ENCODE measurements at regions not wholly inside any gene's neighbourhood (a gene's known extent, or its start where the extent isn't known, plus 50 kb on each side); places are given as distances from the start of the nearest gene placed in this dataset.
"Not testable (repeated sequence)": the region's sequence is repeated elsewhere in the genome, so short reads cannot be mapped to it uniquely, and the experiment has no call there.

DNA sequence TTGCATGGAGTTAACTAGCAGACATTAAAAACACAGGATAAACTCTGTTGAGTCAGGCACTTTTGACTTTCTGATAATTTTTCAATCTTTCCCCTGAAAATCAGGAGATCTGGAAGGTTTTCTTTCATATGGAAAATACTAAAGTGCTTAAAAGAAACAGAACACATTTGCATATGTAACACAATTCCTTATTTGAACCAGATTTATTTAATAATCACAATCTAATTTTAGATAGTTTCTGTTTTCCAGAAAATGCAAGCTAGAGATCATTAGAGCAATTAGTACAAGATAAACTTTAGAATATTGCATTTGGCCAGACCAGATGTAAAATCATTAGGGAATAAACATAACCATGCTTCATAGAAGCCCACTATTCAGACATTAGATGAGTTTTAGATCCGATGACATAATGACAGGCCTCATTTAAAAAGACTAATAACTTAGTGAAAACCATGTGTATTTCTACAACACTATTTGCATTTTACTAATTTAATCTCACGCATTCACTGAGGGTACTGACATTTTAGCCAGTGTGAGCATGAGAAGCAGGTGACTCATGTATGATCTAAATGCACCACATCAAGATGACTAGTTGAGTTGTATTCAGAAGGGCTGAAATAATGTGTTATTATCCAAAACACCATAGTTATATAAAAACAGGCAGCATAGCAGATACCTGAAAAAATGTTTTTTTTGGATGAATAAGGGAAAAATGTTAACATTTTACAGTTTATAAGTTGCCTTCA, 611.5 kb downstream of the LTN1 start:
- not testable (repeated sequence) for H3K27ac ChIP-seq (ENCODE audit: low read length); H3K4me3 ChIP-seq (ENCODE audit: low read depth in 1 of 2, low read length in 2 of 2); H3K27me3 ChIP-seq (ENCODE audit: low read depth, low read length); H3K9me3 ChIP-seq (ENCODE audit: control insufficient read depth in 1 of 2, low read length in 2 of 2); H3K36me3 ChIP-seq (ENCODE audit: control insufficient read depth in 1 of 2, insufficient read depth in 2 of 2, low read length in 2 of 2); H3K4me1 ChIP-seq (ENCODE audit: control insufficient read depth in 1 of 2, insufficient read depth in 2 of 2, low read length in 2 of 2)

- Histone ChIP-seq H3K4me1 (ENCODE audit: control insufficient read depth in 1 of 2, insufficient read depth in 2 of 2, low read length in 2 of 2) (no peaks in the 10 kb centered on the region), H3K27ac (ENCODE audit: low read length) (no peak overlapping the region)
These were observed 612.4 kb downstream of the LTN1 start for GRCh38 chr21:28380241-28380640.

DNA sequence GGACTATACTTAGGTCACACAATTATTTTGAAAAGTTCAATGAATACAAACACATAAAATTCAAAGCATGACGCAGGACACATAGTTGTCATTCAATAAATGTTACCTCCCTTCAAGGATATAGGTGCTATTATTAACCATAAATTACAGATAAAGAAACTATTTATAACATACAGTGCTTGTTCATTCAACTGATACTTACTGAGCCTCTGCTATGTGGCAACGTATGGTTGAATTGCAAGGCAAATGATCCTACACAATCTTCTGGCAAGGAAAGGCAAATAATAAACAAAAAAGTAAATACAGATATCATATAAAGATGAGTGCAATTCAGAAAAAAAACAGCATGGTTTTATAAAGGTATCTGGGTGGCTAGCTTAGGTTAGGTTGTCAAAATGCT, 614.7 kb downstream of the LTN1 start:
- Histone ChIP-seq H3K27ac (ENCODE audit: low read length) (no peak overlapping the region), H3K4me3 (ENCODE audit: low read depth in 1 of 2, low read length in 2 of 2) (no peak overlapping the region), H3K4me1 (ENCODE audit: control insufficient read depth in 1 of 2, insufficient read depth in 2 of 2, low read length in 2 of 2) (no peaks in the 10 kb centered on the region), H3K9me3 (ENCODE audit: control insufficient read depth in 1 of 2, low read length in 2 of 2) (no peaks in the 10 kb centered on the region), H3K27me3 (ENCODE audit: low read depth, low read length) (no peaks in the 10 kb centered on the region), H3K36me3 (ENCODE audit: control insufficient read depth in 1 of 2, insufficient read depth in 2 of 2, low read length in 2 of 2) (no peaks in the 10 kb centered on the region)

More at GRCh38 chr21:28380241-28380640, 612.4 kb downstream of the LTN1 start:
- Histone ChIP-seq H3K27me3 (ENCODE audit: low read depth, low read length) (no peaks in the 10 kb centered on the region), H3K9me3 (ENCODE audit: control insufficient read depth in 1 of 2, low read length in 2 of 2) (no peaks in the 10 kb centered on the region), H3K36me3 (ENCODE audit: control insufficient read depth in 1 of 2, insufficient read depth in 2 of 2, low read length in 2 of 2) (no peaks in the 10 kb centered on the region), H3K4me3 (ENCODE audit: low read depth in 1 of 2, low read length in 2 of 2) (no peak overlapping the region)

DNA sequence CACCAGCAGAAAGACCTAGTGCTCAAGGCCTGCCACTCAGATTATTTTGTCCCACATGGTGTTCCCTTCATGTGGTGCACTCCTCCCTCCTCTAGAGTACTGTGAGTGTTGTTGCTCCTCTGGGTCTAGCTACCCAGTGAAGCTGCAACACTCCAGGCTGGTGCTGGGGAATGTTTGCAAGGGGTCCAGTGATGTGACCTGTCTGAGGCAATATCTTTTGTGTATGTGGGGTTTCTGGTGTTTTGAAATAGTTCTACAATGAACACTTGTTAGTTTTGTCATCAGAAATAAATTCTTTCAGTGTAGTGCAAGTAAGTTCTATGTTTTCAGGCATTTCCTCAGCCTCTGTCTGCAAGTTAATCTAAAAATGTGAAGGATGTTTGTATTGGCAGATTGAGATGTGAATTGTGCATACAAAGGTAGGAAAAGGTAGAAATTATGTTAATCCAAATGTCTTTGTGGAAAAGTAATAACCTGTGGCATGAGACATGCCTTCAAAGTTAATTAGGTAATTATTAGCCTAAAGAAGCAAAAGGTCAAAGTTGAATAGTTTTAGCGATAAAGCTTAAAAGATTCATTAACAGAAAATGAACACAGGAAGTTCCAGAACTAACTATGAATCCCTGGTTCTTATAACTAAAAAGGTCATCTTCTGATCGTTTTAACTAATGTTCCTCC, 616.8 kb downstream of the LTN1 start:
- Histone ChIP-seq H3K9me3 (ENCODE audit: control insufficient read depth in 1 of 2, low read length in 2 of 2) (peaks cover 0 to 3% of the 10 kb centered on the region in 2 donors), H3K4me3 (ENCODE audit: low read depth in 1 of 2, low read length in 2 of 2) (no peak overlapping the region), H3K27ac (ENCODE audit: low read length) (no peak overlapping the region), H3K36me3 (ENCODE audit: control insufficient read depth in 1 of 2, insufficient read depth in 2 of 2, low read length in 2 of 2) (no peaks in the 10 kb centered on the region), H3K27me3 (ENCODE audit: low read depth, low read length) (no peaks in the 10 kb centered on the region), H3K4me1 (ENCODE audit: control insufficient read depth in 1 of 2, insufficient read depth in 2 of 2, low read length in 2 of 2) (no peaks in the 10 kb centered on the region)

DNA sequence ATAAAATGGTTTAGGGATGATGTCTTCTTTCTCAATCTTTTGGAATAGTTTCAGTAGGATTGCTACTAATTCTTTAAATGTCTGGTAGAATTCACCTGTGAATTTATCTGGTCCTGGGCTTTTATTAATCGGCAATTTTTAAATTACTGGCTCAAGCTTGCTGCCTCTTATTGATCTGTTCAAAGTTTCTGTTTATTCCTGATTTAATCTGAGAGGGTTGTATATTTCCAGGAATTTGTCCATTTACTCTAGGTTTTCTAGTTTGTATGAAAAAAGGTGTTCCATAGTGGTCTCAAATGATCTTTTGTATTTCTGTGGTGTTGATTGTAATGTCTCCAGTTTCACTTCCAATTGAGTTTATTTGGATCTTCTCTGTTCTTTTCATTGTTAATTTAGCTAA, 617.8 kb downstream of the LTN1 start:
- no peaks in the 10 kb centered on the region for H3K27me3 ChIP-seq (ENCODE audit: low read depth, low read length)
- no peak overlapping the region for H3K27ac ChIP-seq (ENCODE audit: low read length)
- peaks cover 0 to 3% of the 10 kb centered on the region in 2 donors for H3K9me3 ChIP-seq (ENCODE audit: control insufficient read depth in 1 of 2, low read length in 2 of 2)
- H3K4me3 ChIP-seq (ENCODE audit: low read depth in 1 of 2, low read length in 2 of 2) = no peak overlapping the region
- no peaks in the 10 kb centered on the region for H3K36me3 ChIP-seq (ENCODE audit: control insufficient read depth in 1 of 2, insufficient read depth in 2 of 2, low read length in 2 of 2)
- no peaks in the 10 kb centered on the region for H3K4me1 ChIP-seq (ENCODE audit: control insufficient read depth in 1 of 2, insufficient read depth in 2 of 2, low read length in 2 of 2)

DNA sequence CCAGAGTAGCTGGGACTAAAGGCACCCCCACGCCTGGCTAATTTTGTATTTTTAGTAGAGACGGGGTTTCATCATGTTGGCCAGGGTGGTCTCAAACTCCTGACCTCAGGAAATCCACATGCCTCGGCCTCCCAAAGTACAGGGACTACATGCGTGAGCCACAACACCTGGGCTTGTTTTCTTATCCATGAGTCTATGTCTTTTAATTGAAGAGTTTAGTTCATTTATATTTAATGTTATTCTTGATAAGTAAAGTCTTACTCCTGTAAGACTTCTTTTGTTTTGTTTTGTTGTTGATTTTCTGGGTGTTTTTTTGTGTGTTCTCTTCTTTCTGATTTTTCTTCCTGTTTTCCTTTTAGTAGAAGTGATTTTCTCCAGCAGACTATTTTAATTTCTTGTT, 621.0 kb downstream of the LTN1 start:
- Histone ChIP-seq H3K27me3 (ENCODE audit: low read depth, low read length) (no peaks in the 10 kb centered on the region), H3K9me3 (ENCODE audit: control insufficient read depth in 1 of 2, low read length in 2 of 2) (peaks cover 0 to 3% of the 10 kb centered on the region in 2 donors), H3K36me3 (ENCODE audit: control insufficient read depth in 1 of 2, insufficient read depth in 2 of 2, low read length in 2 of 2) (no peaks in the 10 kb centered on the region), H3K4me1 (ENCODE audit: control insufficient read depth in 1 of 2, insufficient read depth in 2 of 2, low read length in 2 of 2) (no peaks in the 10 kb centered on the region), H3K27ac (ENCODE audit: low read length) (no peak overlapping the region), H3K4me3 (ENCODE audit: low read depth in 1 of 2, low read length in 2 of 2) (no peak overlapping the region)

DNA sequence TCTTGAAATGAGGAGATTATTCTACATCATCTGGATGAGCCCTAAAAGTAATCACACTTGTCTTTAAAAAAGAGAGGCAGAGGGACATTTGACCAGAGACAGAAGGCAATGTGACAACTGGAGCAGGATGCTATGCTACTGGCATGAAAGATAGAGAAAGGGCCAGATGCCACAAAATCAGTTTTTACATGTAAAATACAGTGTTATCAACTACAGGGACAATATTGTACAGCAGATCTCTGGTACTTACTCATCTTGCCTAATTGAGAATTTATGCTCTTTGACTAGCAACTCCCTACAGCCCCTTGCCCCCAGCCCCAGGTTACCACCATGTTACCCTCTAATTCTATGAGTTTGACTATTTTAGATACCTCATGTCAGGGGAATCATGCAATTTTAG, 633.4 kb downstream of the LTN1 start:
- Histone ChIP-seq H3K27ac (ENCODE audit: low read length) (no peak overlapping the region), H3K4me1 (ENCODE audit: control insufficient read depth in 1 of 2, insufficient read depth in 2 of 2, low read length in 2 of 2) (no peaks in the 10 kb centered on the region), H3K27me3 (ENCODE audit: low read depth, low read length) (no peaks in the 10 kb centered on the region), H3K36me3 (ENCODE audit: control insufficient read depth in 1 of 2, insufficient read depth in 2 of 2, low read length in 2 of 2) (no peaks in the 10 kb centered on the region), H3K4me3 (ENCODE audit: low read depth in 1 of 2, low read length in 2 of 2) (no peak overlapping the region), H3K9me3 (ENCODE audit: control insufficient read depth in 1 of 2, low read length in 2 of 2) (no peaks in the 10 kb centered on the region)

DNA sequence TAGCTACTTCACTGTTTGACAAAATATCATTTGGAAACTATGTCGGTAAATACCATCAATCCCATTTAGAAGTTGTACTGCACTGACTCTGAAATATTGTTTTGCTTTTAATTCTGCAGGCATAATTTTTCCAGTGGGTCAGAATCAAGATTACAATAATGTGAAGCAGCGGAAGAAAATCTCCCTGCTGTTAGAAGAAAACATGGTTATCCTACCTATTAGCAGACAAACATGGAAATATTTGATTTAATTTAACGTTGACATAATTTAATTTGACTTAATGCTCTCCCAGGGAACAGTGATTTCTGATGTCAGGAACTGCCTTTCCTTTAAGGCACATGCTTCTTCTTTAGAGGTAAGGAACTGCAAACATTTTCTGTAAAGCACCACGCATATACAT, 634.0 kb downstream of the LTN1 start:
- H3K27me3 ChIP-seq (ENCODE audit: low read depth, low read length) = no peaks in the 10 kb centered on the region
- H3K9me3 ChIP-seq (ENCODE audit: control insufficient read depth in 1 of 2, low read length in 2 of 2) = no peaks in the 10 kb centered on the region
- no peaks in the 10 kb centered on the region for H3K4me1 ChIP-seq (ENCODE audit: control insufficient read depth in 1 of 2, insufficient read depth in 2 of 2, low read length in 2 of 2)
- H3K4me3 ChIP-seq (ENCODE audit: low read depth in 1 of 2, low read length in 2 of 2) = no peak overlapping the region
- H3K36me3 ChIP-seq (ENCODE audit: control insufficient read depth in 1 of 2, insufficient read depth in 2 of 2, low read length in 2 of 2) = no peaks in the 10 kb centered on the region
- no peak overlapping the region for H3K27ac ChIP-seq (ENCODE audit: low read length)

DNA sequence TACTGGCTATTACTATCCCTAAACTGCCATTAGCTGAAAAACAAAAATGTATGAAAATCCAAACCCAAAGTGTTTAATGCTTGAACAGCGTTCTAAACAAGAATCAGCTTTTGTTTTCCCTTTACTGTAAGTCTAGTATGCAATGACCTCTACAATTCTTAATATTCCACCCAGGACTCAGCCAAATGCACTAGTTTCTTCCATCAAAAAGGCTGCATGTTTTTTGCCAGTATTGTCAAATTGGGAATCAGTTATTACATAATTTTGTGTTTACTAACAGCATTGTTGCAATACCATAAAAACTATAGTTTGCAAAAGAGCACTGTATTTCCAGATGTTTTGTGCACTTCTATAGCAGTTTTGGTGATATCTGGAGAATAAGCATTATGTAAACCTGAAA, 634.5 kb downstream of the LTN1 start:
- H3K27ac ChIP-seq (ENCODE audit: low read length) = no peak overlapping the region
- H3K9me3 ChIP-seq (ENCODE audit: control insufficient read depth in 1 of 2, low read length in 2 of 2) = no peaks in the 10 kb centered on the region
- H3K27me3 ChIP-seq (ENCODE audit: low read depth, low read length) = no peaks in the 10 kb centered on the region
- no peaks in the 10 kb centered on the region for H3K36me3 ChIP-seq (ENCODE audit: control insufficient read depth in 1 of 2, insufficient read depth in 2 of 2, low read length in 2 of 2)
- no peaks in the 10 kb centered on the region for H3K4me1 ChIP-seq (ENCODE audit: control insufficient read depth in 1 of 2, insufficient read depth in 2 of 2, low read length in 2 of 2)
- no peak overlapping the region for H3K4me3 ChIP-seq (ENCODE audit: low read depth in 1 of 2, low read length in 2 of 2)

GRCh38 chr21:28357743-28358142, 634.9 kb downstream of the LTN1 start:
- H3K27ac ChIP-seq (ENCODE audit: low read length) = no peak overlapping the region
- H3K4me1 ChIP-seq (ENCODE audit: control insufficient read depth in 1 of 2, insufficient read depth in 2 of 2, low read length in 2 of 2) = no peaks in the 10 kb centered on the region
- no peaks in the 10 kb centered on the region for H3K36me3 ChIP-seq (ENCODE audit: control insufficient read depth in 1 of 2, insufficient read depth in 2 of 2, low read length in 2 of 2)
- H3K4me3 ChIP-seq (ENCODE audit: low read depth in 1 of 2, low read length in 2 of 2) = no peak overlapping the region
- H3K9me3 ChIP-seq (ENCODE audit: control insufficient read depth in 1 of 2, low read length in 2 of 2) = no peaks in the 10 kb centered on the region
- no peaks in the 10 kb centered on the region for H3K27me3 ChIP-seq (ENCODE audit: low read depth, low read length)

DNA sequence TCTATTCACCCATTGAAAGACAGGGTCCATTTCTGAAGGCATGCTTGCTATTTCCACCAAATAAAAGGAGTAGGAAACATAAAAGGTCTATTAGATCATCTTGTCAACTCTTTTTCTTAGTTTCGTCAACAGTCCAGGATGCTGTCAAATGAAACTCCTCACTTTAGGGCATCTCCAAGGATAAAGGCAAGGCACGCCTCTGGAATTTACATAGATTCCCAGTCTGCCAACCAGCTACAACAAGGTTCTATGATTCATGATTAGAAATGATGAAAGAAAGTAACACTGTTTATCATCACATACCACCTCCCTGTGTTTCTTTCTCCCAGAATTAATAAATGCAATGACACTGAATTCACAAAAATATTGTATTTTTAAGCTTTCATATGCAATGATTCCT, 636.3 kb downstream of the LTN1 start:
- H3K9me3 ChIP-seq (ENCODE audit: control insufficient read depth in 1 of 2, low read length in 2 of 2) = no peaks in the 10 kb centered on the region
- no peak overlapping the region for H3K27ac ChIP-seq (ENCODE audit: low read length)
- H3K36me3 ChIP-seq (ENCODE audit: control insufficient read depth in 1 of 2, insufficient read depth in 2 of 2, low read length in 2 of 2) = no peaks in the 10 kb centered on the region
- no peaks in the 10 kb centered on the region for H3K4me1 ChIP-seq (ENCODE audit: control insufficient read depth in 1 of 2, insufficient read depth in 2 of 2, low read length in 2 of 2)
- H3K27me3 ChIP-seq (ENCODE audit: low read depth, low read length) = no peaks in the 10 kb centered on the region
- H3K4me3 ChIP-seq (ENCODE audit: low read depth in 1 of 2, low read length in 2 of 2) = no peak overlapping the region

- H3K4me1 ChIP-seq (ENCODE audit: control insufficient read depth in 1 of 2, insufficient read depth in 2 of 2, low read length in 2 of 2) = no peaks in the 10 kb centered on the region
- H3K27me3 ChIP-seq (ENCODE audit: low read depth, low read length) = no peaks in the 10 kb centered on the region
- H3K4me3 ChIP-seq (ENCODE audit: low read depth in 1 of 2, low read length in 2 of 2) = no peak overlapping the region
These were observed 646.7 kb downstream of the LTN1 start for GRCh38 chr21:28345934-28346333.

More at GRCh38 chr21:28345934-28346333, 646.7 kb downstream of the LTN1 start:
- Histone ChIP-seq H3K36me3 (ENCODE audit: control insufficient read depth in 1 of 2, insufficient read depth in 2 of 2, low read length in 2 of 2) (no peaks in the 10 kb centered on the region), H3K9me3 (ENCODE audit: control insufficient read depth in 1 of 2, low read length in 2 of 2) (no peaks in the 10 kb centered on the region), H3K27ac (ENCODE audit: low read length) (no peak overlapping the region)

Measured in muscle layer of duodenum (tissue), 2 donors.